CD14-positive monocyte (primary cell): ENCODE measurements at regions not wholly inside any gene's neighbourhood (a gene's known extent, or its start where the extent isn't known, plus 50 kb on each side); places are given as distances from the start of the nearest gene placed in this dataset.

ENCODE experiments used
- DNase-seq, 3 donors: peaks; one replicate each; pipeline ENCODE4 v3.0.0-alpha.2; 2011 to 2022
- H2AFZ ChIP-seq: 2 replicates; pipeline ENCODE4 v1.6.0; 2012; ENCODE audit warnings: mild to moderate bottlenecking, low read depth, low read length, inconsistent platforms; ENCODE audit not compliant: insufficient read depth, poor library complexity, severe bottlenecking
- H3K27ac ChIP-seq, 2 donors: 1 replicate in 1 of 2; 2 replicates in 1 of 2; pipeline ENCODE4 v1.5.1; 2012 to 2013; ENCODE audit warnings: low read length in 2 of 2, control low read depth in 1 of 2, inconsistent platforms in 1 of 2, low read depth in 1 of 2, mild to moderate bottlenecking in 1 of 2
- H3K27me3 ChIP-seq, 2 donors: one replicate each; pipeline versions ENCODE4 v1.6.0 to v1.6.1; 2011 to 2013; ENCODE audit warnings: low read length in 2 of 2; ENCODE audit not compliant: control insufficient read depth in 2 of 2, insufficient read depth in 2 of 2
- H3K36me3 ChIP-seq, 2 donors: replicated peaks in 1 of 2; 1 replicate in 1 of 2; 2 replicates in 1 of 2; pipeline versions ENCODE4 v1.5.1 to v1.6.1; 2012 to 2013; ENCODE audit warnings: low read length in 2 of 2, control low read depth in 1 of 2, inconsistent platforms in 1 of 2, mild to moderate bottlenecking in 1 of 2; ENCODE audit not compliant: insufficient read depth in 2 of 2, control insufficient read depth in 1 of 2
- H3K4me1 ChIP-seq, 2 donors: 1 replicate in 1 of 2; 2 replicates in 1 of 2; pipeline versions ENCODE4 v1.5.1 to v1.6.1; 2012 to 2013; ENCODE audit warnings: low read length in 2 of 2, control low read depth in 1 of 2, inconsistent platforms in 1 of 2, mild to moderate bottlenecking in 1 of 2, moderate library complexity in 1 of 2; ENCODE audit not compliant: insufficient read depth in 2 of 2, control insufficient read depth in 1 of 2
- H3K4me2 ChIP-seq: replicated peaks from 2 replicates; pipeline ENCODE3; 2012; ENCODE audit warnings: low read length, moderate library complexity, mild to moderate bottlenecking; ENCODE audit not compliant: poor library complexity, severe bottlenecking; ENCODE audit errors: extremely low read depth
- H3K4me3 ChIP-seq, 3 experiments: fragments of 200-600 bp in 1 of 3; sonication (generic) in 1 of 3; replicated peaks in 1 of 3; 1 replicate in 2 of 3; 2 replicates in 1 of 3; pipeline ENCODE4 v1.5.1; 2011 to 2013; ENCODE audit warnings: low read length in 3 of 3, mild to moderate bottlenecking in 3 of 3, control low read depth in 2 of 3, low read depth in 2 of 3, inconsistent platforms in 1 of 3, moderate library complexity in 1 of 3
- H3K79me2 ChIP-seq: 2 replicates; pipeline ENCODE4 v1.6.0; 2012; ENCODE audit warnings: mild to moderate bottlenecking, control low read depth, inconsistent platforms, low read length, moderate library complexity; ENCODE audit not compliant: insufficient read depth
- H3K9ac ChIP-seq: 2 replicates; pipeline ENCODE4 v1.6.0; 2017; ENCODE audit warnings: low read length, mild to moderate bottlenecking; ENCODE audit not compliant: insufficient read depth, poor library complexity, severe bottlenecking
- H3K9me3 ChIP-seq, 2 donors: replicated peaks in 1 of 2; 1 replicate in 1 of 2; 2 replicates in 1 of 2; pipeline versions ENCODE4 v1.5.1 to v1.6.1; 2012 to 2013; ENCODE audit warnings: low read length in 2 of 2, control low read depth in 1 of 2; ENCODE audit not compliant: control insufficient read depth in 1 of 2, insufficient read depth in 1 of 2
- H4K20me1 ChIP-seq: 2 replicates; pipeline ENCODE4 v1.6.0; 2012; ENCODE audit warnings: mild to moderate bottlenecking, low read length, control low read depth, moderate library complexity; ENCODE audit not compliant: insufficient read depth
- H3K27ac Mint-ChIP-seq, 7 donors: one replicate each; pipeline ENCODE4 v1.8.0; 2020; ENCODE audit warnings: mild to moderate bottlenecking in 7 of 7, mixed read lengths in 7 of 7, moderate library complexity in 6 of 7, inconsistent platforms in 2 of 7
- H3K27me3 Mint-ChIP-seq, 3 donors: one replicate each; pipeline ENCODE4 v1.8.0; 2021 to 2022; ENCODE audit warnings: low read depth in 3 of 3, mild to moderate bottlenecking in 3 of 3, mixed read lengths in 3 of 3, moderate library complexity in 3 of 3, inconsistent platforms in 1 of 3
- H3K36me3 Mint-ChIP-seq, 2 donors: one replicate each; pipeline ENCODE4 v1.8.0; 2020; ENCODE audit warnings: mixed read lengths in 2 of 2, inconsistent platforms in 1 of 2, mild to moderate bottlenecking in 1 of 2
- H3K4me1 Mint-ChIP-seq: one replicate; pipeline ENCODE4 v1.8.0; 2020; ENCODE audit warnings: mild to moderate bottlenecking, mixed read lengths
- H3K4me3 Mint-ChIP-seq, 2 donors: one replicate each; pipeline ENCODE4 v1.8.0; 2020; ENCODE audit warnings: mild to moderate bottlenecking in 2 of 2, mixed read lengths in 2 of 2, moderate library complexity in 1 of 2
- H3K9me3 Mint-ChIP-seq, 7 donors: one replicate each; pipeline ENCODE4 v1.8.0; 2020 to 2022; ENCODE audit warnings: mixed read lengths in 7 of 7, mild to moderate bottlenecking in 6 of 7, moderate library complexity in 6 of 7, inconsistent platforms in 2 of 7
- WGBS: methylation state at CpG from one replicate; pipeline ENCODE4 v1.1.5; 2013; ENCODE audit warnings: missing lambda C conversion rate; ENCODE audit not compliant: insufficient coverage; 5-methylcytosine and 5-hydroxymethylcytosine counted together
- intact Hi-C, 2 donors: fragments of 100-400 bp; cut with micrococcal nuclease; formaldehyde crosslinking; loops; one replicate each; pipeline versions ENCODE4 v1.15.0 to v1.15.1; 2023
- TF ChIP-seq, protein P1 (sequence below): fragments of 200-600 bp; IDR thresholded peaks from one replicate; pipeline ENCODE4 v1.8.0; 2022; ENCODE audit warnings: antibody characterized with exemption, mild to moderate bottlenecking

DNA sequence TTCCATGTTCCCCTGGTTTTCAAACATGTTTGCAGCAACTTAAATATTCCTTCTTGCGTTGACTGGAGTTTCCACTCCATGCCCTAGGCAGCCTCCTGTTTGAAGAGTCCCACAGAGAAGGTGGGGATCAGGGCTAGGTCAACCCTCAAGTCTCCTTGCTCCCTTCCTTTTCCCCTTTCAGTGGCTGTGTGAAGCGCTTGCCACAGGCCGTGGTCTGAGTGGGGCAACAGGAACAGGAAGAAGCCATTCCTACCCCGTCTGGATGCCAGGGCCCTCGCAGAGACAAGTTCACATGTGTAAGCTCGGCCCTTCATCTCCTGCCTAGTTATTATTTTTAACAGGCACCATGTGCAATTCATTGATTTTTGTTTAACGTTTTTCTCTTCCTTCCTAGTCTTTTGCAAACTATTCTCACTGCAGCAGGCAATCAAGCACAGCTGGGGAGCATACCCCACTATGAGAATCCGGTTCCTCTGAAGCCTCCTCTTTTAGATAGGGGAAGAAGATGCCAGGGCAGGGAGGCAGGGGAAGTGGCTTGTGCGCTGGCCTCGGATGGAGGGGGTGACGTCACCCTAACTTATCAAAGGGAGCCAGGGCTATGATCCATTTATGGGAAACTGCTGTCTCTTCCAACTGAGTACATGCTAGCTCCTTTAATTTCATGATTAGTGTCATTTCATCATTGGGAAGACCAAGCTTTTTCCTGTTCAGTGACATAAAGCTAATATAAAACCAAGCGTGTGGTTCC is 64.2 kb downstream of the PRLHR start:
- Histone ChIP-seq H3K9ac (no peak overlapping the region), H3K4me1 (peaks cover 22 to 23% of the 10 kb centered on the region in 2 donors), H4K20me1 (no peaks in the 10 kb centered on the region), H3K4me2 (peak overlapping the region; percentile 35), H3K4me3 (peak overlapping the region in 1 of 3 experiments; percentile 35), H3K9me3 (no peaks in the 10 kb centered on the region), H3K27ac (peak overlapping the region; percentile 52 to 70), H3K79me2 (no peaks in the 10 kb centered on the region), H3K27me3 (peaks cover 0 to 14% of the 10 kb centered on the region in 2 donors), H2AFZ (peak overlapping the region; percentile 18), H3K36me3 (no peaks in the 10 kb centered on the region)
- peaks cover 17% of the 10 kb centered on the region for H3K4me1 Mint-ChIP-seq
- intact Hi-C loops, result no loop called here
- peak overlapping the region; percentile 69 to 93 (median 89) for H3K27ac Mint-ChIP-seq
- WGBS, result 14% methylated on average over 6 of the region's 12 CpGs
- TF ChIP-seq, protein P1, sequence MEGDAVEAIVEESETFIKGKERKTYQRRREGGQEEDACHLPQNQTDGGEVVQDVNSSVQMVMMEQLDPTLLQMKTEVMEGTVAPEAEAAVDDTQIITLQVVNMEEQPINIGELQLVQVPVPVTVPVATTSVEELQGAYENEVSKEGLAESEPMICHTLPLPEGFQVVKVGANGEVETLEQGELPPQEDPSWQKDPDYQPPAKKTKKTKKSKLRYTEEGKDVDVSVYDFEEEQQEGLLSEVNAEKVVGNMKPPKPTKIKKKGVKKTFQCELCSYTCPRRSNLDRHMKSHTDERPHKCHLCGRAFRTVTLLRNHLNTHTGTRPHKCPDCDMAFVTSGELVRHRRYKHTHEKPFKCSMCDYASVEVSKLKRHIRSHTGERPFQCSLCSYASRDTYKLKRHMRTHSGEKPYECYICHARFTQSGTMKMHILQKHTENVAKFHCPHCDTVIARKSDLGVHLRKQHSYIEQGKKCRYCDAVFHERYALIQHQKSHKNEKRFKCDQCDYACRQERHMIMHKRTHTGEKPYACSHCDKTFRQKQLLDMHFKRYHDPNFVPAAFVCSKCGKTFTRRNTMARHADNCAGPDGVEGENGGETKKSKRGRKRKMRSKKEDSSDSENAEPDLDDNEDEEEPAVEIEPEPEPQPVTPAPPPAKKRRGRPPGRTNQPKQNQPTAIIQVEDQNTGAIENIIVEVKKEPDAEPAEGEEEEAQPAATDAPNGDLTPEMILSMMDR, result no peak
- peak overlapping the region in 1 of 2 donors; percentile 82 for H3K4me3 Mint-ChIP-seq
- no peaks in the 10 kb centered on the region for H3K9me3 Mint-ChIP-seq
- no peaks in the 10 kb centered on the region for H3K36me3 Mint-ChIP-seq
- DNase-seq, result peak; percentile 43 to 79 (median 54)
- H3K27me3 Mint-ChIP-seq, result peaks cover 7 to 21% (median 10%) of the 10 kb centered on the region in 3 donors

DNA sequence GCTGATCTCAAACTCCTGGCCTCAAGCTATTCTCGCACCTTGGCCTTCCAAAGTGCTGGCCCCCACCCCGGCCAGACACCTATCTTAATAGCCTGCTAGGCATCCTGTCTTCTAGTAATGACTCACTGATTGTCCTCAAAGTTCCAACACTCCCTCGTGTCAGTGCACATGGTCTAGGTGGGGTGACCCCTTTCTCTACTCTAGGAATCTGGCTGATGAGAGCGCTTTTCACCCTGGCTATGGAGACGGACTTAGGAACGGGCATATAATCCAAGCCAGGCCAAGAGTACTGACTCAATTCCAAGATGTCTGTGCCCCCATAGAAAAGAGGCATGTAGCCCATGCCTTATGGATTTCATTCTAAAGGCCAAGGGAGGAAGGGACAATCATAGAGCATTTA is 67.0 kb downstream of the PRLHR start:
- Mint-ChIP-seq H3K4me1 (peaks cover 17% of the 10 kb centered on the region), H3K36me3 (no peaks in the 10 kb centered on the region), H3K27me3 (peaks cover 8 to 30% (median 8%) of the 10 kb centered on the region in 3 donors), H3K27ac (no peak overlapping the region), H3K4me3 (no peak overlapping the region), H3K9me3 (no peaks in the 10 kb centered on the region)
- 95% methylated on average over 4 of the region's 6 CpGs for WGBS
- no peak for DNase-seq
- Histone ChIP-seq H3K4me2 (no peak overlapping the region), H3K36me3 (no peaks in the 10 kb centered on the region), H3K27ac (no peak overlapping the region), H3K79me2 (no peaks in the 10 kb centered on the region), H3K4me3 (no peak overlapping the region), H3K4me1 (peaks cover 22 to 24% of the 10 kb centered on the region in 2 donors), H4K20me1 (no peaks in the 10 kb centered on the region), H2AFZ (no peak overlapping the region), H3K9ac (no peak overlapping the region), H3K27me3 (peaks cover 9 to 12% of the 10 kb centered on the region in 2 donors), H3K9me3 (no peaks in the 10 kb centered on the region)
- TF ChIP-seq, protein P1, result no peak
- intact Hi-C loops, result no loop called here
